NCI-H226 (cell line): ENCODE measurements at regions not wholly inside any gene's neighbourhood (a gene's known extent, or its start where the extent isn't known, plus 50 kb on each side); places are given as distances from the start of the nearest gene placed in this dataset.

Experiments used
- DNase-seq: peaks from one replicate; pipeline ENCODE4 v3.0.0-alpha.2; 2015

- no peak for DNase-seq
Measured at GRCh38 chr15:93141371-93141794, 52.4 kb upstream of the RGMA start.

DNA sequence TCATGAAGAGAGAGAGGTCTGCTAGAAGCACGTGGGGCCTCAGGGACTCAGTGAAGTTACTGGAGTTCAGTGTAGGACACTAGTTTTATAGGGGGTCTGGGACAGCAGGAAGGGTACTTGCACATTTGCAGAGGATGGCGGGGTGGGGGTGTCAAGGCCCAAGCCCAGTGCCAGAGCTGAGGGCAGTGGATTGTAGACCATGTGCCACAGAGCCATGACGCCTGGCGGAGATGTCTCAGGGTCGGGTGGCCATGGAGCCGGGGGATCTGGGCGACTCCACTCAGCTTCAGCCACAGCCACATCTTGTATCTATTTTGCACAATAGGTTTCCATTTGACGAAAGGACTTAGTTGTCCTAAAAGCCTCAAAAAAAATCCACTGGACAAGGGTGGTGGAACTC lies 50.4 kb upstream of the RGMA start:
- DNase-seq: no peak

DNA sequence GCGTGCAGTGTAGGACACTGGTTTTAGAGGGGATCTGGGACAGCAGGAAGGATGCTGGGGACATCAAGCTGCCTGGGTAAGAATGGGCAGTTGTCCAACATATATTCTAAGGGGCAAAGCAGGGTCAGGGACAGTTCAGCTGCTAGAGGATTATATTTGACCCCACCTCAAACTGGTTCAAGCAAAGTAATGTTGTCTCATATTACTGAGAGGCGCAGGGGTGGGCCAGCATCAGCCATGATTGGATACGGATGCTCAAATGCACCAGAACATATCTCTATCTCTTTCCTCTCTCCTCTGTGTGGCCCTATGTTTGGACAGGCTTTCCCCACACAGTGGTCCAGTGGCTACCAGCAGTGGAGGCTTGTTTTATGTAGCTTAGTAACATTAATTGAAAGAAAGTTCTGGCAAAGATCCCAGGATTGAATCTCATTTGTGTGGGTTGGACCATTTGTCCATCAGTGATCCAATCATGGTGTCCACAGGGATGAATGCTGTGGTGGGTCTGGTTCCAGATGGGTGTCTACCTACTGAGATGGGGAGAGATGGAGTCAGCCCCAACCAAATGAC lies 49.8 kb upstream of the RGMA start:
- no peak for DNase-seq
